ENCODE measurements at regions not wholly inside any gene's neighbourhood (a gene's known extent, or its start where the extent isn't known, plus 50 kb on each side); places are given as distances from the start of the nearest gene placed in this dataset.

DNA sequence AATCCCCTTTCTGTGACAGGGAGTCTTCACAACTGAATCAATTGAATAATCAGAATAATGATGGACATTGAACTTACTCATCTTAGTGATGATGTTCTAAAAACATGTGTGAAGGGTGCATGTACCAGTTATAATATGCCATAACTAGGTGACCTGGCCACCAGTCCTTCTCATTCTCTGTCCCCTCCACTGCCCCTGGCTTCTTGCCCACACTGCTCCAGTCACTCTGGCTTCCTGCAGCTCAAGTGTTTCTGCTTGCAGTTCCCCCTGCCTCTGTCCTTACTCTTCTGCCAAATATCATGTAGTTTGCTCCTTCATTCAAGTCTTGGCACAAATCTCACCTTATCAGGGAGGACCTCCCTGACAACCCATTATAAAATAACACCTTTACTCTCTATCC is 168.1 kb upstream of the SLC7A11 start:
- Mint-ChIP-seq H3K27ac (no peak overlapping the region), H3K4me3 (no peak overlapping the region), H3K36me3 (ENCODE audit: low read depth) (no peaks in the 10 kb centered on the region), H3K27me3 (no peaks in the 10 kb centered on the region), H3K4me1 (no peaks in the 10 kb centered on the region)
- H3K9me3 ChIP-seq (ENCODE audit: control insufficient read depth, low read length, poor library complexity, severe bottlenecking): no peaks in the 10 kb centered on the region
- ATAC-seq (no peak), DNase-seq (no peak)

GRCh38 chr4:138409670-138410069 is 167.5 kb upstream of the SLC7A11 start:
- H3K36me3 Mint-ChIP-seq (ENCODE audit: low read depth): no peaks in the 10 kb centered on the region
- H3K4me3 Mint-ChIP-seq: no peak overlapping the region
- ATAC-seq (no peak), DNase-seq (no peak)
- H3K27me3 Mint-ChIP-seq: no peaks in the 10 kb centered on the region
- no peaks in the 10 kb centered on the region for H3K4me1 Mint-ChIP-seq
- H3K9me3 ChIP-seq (ENCODE audit: control insufficient read depth, low read length, poor library complexity, severe bottlenecking): no peaks in the 10 kb centered on the region
- no peak overlapping the region for H3K27ac Mint-ChIP-seq

- DNase-seq: no peak
- H3K27me3 Mint-ChIP-seq: no peaks in the 10 kb centered on the region
- H3K27ac Mint-ChIP-seq: no peak overlapping the region
- no peaks in the 10 kb centered on the region for H3K4me1 Mint-ChIP-seq
- no peaks in the 10 kb centered on the region for H3K36me3 Mint-ChIP-seq (ENCODE audit: low read depth)
- no peak overlapping the region for H3K4me3 Mint-ChIP-seq
- no peaks in the 10 kb centered on the region for H3K9me3 ChIP-seq (ENCODE audit: control insufficient read depth, low read length, poor library complexity, severe bottlenecking)
- no peak for ATAC-seq
These were observed 166.6 kb upstream of the SLC7A11 start for GRCh38 chr4:138408758-138409157.

- Mint-ChIP-seq H3K27me3 (no peaks in the 10 kb centered on the region), H3K4me1 (no peaks in the 10 kb centered on the region), H3K4me3 (no peak overlapping the region)
These were observed 165.2 kb upstream of the SLC7A11 start for GRCh38 chr4:138407329-138407728.

DNA sequence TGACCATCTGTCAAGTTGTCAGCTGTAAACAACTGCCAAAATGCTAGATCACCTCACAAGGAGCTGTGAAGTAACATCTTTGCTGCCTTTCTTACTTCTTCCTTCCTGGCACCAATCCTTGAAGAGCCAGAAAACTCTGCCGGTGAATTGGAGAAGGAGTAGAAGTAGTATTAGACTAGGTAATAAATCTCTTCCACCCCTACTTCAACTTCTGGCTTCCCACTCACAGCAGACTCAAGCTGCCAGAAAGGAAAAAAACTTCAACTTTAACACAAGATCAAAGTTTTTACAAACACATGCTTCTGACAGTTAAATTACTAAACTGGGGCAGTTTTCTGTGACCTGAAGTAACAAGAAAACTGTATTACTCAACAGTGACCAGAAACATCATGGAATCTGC is 164.7 kb upstream of the SLC7A11 start:
- DNase-seq (no peak), ATAC-seq (no peak)
- no peaks in the 10 kb centered on the region for H3K27me3 Mint-ChIP-seq
- no peak overlapping the region for H3K27ac Mint-ChIP-seq
- H3K4me3 Mint-ChIP-seq: no peak overlapping the region
- H3K4me1 Mint-ChIP-seq: no peaks in the 10 kb centered on the region
- no peaks in the 10 kb centered on the region for H3K9me3 ChIP-seq (ENCODE audit: control insufficient read depth, low read length, poor library complexity, severe bottlenecking)
- no peaks in the 10 kb centered on the region for H3K36me3 Mint-ChIP-seq (ENCODE audit: low read depth)

More at GRCh38 chr4:138407329-138407728, 165.2 kb upstream of the SLC7A11 start:
- no peak for ATAC-seq
- H3K9me3 ChIP-seq (ENCODE audit: control insufficient read depth, low read length, poor library complexity, severe bottlenecking): no peaks in the 10 kb centered on the region
- Mint-ChIP-seq H3K36me3 (ENCODE audit: low read depth) (no peaks in the 10 kb centered on the region), H3K27ac (no peak overlapping the region)
- no peak for DNase-seq

DNA sequence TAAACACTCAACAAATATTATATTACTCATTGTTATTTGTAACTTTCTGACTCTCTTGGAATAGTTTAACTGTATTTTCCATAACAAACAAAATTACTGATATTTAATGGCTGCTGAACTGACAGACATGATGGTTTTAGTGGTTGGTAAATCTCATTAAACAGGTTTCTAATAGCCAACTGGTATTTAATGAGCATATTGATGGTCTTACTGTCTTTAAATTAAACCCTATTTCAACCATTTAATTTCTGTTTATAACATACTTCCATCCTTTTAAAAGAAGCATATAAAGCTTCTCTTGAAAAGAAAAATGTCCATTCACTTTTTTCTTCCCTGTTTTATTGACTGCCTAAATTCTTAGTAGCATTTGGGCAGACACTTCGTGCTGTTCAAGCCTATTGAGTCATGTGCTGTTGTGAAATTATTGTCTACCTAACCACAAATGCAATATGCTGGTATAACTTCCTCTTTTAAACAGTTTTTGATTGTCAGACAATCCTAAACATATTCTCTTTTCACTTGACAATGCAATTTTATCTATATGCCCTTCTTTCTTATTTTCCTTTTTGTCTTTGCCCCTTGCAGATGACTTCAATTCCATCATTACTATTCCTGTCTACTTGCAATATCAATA is 163.9 kb upstream of the SLC7A11 start:
- H3K36me3 Mint-ChIP-seq (ENCODE audit: low read depth): no peaks in the 10 kb centered on the region
- no peaks in the 10 kb centered on the region for H3K9me3 ChIP-seq (ENCODE audit: control insufficient read depth, low read length, poor library complexity, severe bottlenecking)
- H3K27me3 Mint-ChIP-seq: no peaks in the 10 kb centered on the region
- DNase-seq: no peak
- no peak overlapping the region for H3K4me3 Mint-ChIP-seq
- H3K4me1 Mint-ChIP-seq: no peaks in the 10 kb centered on the region
- ATAC-seq: no peak
- H3K27ac Mint-ChIP-seq: no peak overlapping the region

DNA sequence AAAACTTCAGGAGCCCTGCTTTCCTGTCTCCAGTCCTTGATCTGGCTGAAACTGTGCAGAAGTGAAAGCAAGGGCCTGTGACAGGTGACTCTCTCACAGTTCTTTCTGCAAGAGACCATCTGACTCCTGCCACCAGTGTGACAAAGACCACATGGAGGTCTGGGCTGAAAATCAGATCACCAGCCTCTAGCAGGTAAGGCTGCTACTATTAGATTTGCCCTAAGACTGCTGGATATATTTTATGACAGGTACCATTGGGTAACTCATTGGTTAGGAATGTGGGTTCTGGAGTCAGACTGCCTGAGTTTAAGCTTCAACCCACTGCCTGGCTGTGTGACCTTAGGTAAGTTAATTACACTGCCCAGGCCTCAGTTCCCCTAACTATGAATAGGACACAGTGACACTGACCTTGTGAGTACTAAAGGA is 163.3 kb upstream of the SLC7A11 start:
- Mint-ChIP-seq H3K27me3 (no peaks in the 10 kb centered on the region), H3K27ac (no peak overlapping the region), H3K4me1 (no peaks in the 10 kb centered on the region), H3K36me3 (ENCODE audit: low read depth) (no peaks in the 10 kb centered on the region), H3K4me3 (no peak overlapping the region)
- ATAC-seq (no peak), DNase-seq (no peak)
- no peaks in the 10 kb centered on the region for H3K9me3 ChIP-seq (ENCODE audit: control insufficient read depth, low read length, poor library complexity, severe bottlenecking)

DNA sequence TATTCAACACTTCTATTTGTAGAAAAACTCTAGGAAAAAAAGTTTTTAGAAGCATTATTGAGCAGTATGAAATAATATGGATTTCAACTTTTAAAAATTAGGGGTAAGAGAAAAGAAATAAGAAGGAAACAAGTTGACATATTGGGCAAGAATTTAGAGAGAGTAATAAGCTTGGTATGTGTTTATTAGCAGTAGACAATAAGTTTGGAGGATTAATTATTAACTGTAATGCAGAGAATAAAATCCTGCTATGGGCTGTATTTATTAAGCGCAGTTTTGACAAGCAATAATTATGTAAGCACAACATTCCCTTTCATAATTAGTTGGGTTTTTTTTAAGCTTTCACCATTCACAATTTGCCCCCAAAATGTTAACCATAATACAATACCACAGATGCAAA is 162.7 kb upstream of the SLC7A11 start:
- no peak for ATAC-seq
- H3K4me3 Mint-ChIP-seq: no peak overlapping the region
- no peaks in the 10 kb centered on the region for H3K4me1 Mint-ChIP-seq
- H3K27me3 Mint-ChIP-seq: no peaks in the 10 kb centered on the region
- no peak for DNase-seq
- H3K36me3 Mint-ChIP-seq (ENCODE audit: low read depth): no peaks in the 10 kb centered on the region
- no peak overlapping the region for H3K27ac Mint-ChIP-seq
- no peaks in the 10 kb centered on the region for H3K9me3 ChIP-seq (ENCODE audit: control insufficient read depth, low read length, poor library complexity, severe bottlenecking)

- DNase-seq (no peak), ATAC-seq (no peak)
- no peaks in the 10 kb centered on the region for H3K27me3 Mint-ChIP-seq
- H3K4me3 Mint-ChIP-seq: no peak overlapping the region
- no peaks in the 10 kb centered on the region for H3K4me1 Mint-ChIP-seq
- H3K36me3 Mint-ChIP-seq (ENCODE audit: low read depth): no peaks in the 10 kb centered on the region
- no peaks in the 10 kb centered on the region for H3K9me3 ChIP-seq (ENCODE audit: control insufficient read depth, low read length, poor library complexity, severe bottlenecking)
- no peak overlapping the region for H3K27ac Mint-ChIP-seq
These were observed 162.1 kb upstream of the SLC7A11 start for GRCh38 chr4:138404251-138404650.

DNA sequence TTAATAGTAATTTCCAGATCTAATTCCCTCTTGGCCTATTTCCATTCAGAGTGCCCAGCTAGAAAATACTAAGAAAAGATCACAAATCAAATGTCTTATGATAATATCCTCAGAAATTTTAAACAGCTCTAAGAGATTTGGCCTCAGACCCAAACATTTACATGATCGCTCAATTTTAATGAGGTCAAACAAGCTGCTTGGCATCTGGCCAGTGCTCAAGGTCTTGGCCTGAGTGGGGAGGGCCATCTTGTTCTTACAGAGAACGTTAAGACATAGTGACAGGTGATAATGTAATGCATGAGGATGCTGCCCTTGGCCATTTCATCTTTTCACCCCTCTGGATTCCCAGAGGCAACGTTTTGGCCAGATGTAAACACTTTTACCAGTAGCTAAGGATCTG is 159.2 kb upstream of the SLC7A11 start:
- no peak for ATAC-seq
- no peak for DNase-seq
- Mint-ChIP-seq H3K4me3 (no peak overlapping the region), H3K36me3 (ENCODE audit: low read depth) (no peaks in the 10 kb centered on the region), H3K27me3 (no peaks in the 10 kb centered on the region), H3K27ac (no peak overlapping the region), H3K4me1 (no peaks in the 10 kb centered on the region)
- no peaks in the 10 kb centered on the region for H3K9me3 ChIP-seq (ENCODE audit: control insufficient read depth, low read length, poor library complexity, severe bottlenecking)

- Mint-ChIP-seq H3K27ac (no peak overlapping the region), H3K27me3 (peaks cover 1% of the 10 kb centered on the region), H3K4me3 (no peak overlapping the region), H3K4me1 (no peaks in the 10 kb centered on the region), H3K36me3 (ENCODE audit: low read depth) (no peaks in the 10 kb centered on the region)
- ATAC-seq (no peak), DNase-seq (no peak)
- no peaks in the 10 kb centered on the region for H3K9me3 ChIP-seq (ENCODE audit: control insufficient read depth, low read length, poor library complexity, severe bottlenecking)
These were observed 158.4 kb upstream of the SLC7A11 start for GRCh38 chr4:138400543-138400942.

GRCh38 chr4:138400066-138400465 is 157.9 kb upstream of the SLC7A11 start:
- ATAC-seq: no peak
- H3K27ac Mint-ChIP-seq: no peak overlapping the region
- no peak for DNase-seq
- H3K4me1 Mint-ChIP-seq: no peaks in the 10 kb centered on the region
- peaks cover 4% of the 10 kb centered on the region for H3K27me3 Mint-ChIP-seq
- H3K36me3 Mint-ChIP-seq (ENCODE audit: low read depth): no peaks in the 10 kb centered on the region
- no peak overlapping the region for H3K4me3 Mint-ChIP-seq
- H3K9me3 ChIP-seq (ENCODE audit: control insufficient read depth, low read length, poor library complexity, severe bottlenecking): no peaks in the 10 kb centered on the region

GRCh38 chr4:138399081-138399480 is 156.9 kb upstream of the SLC7A11 start:
- no peak overlapping the region for H3K4me3 Mint-ChIP-seq
- DNase-seq (no peak), ATAC-seq (no peak)
- H3K9me3 ChIP-seq (ENCODE audit: control insufficient read depth, low read length, poor library complexity, severe bottlenecking): no peaks in the 10 kb centered on the region
- H3K4me1 Mint-ChIP-seq: no peaks in the 10 kb centered on the region
- peaks cover 4% of the 10 kb centered on the region for H3K27me3 Mint-ChIP-seq
- no peaks in the 10 kb centered on the region for H3K36me3 Mint-ChIP-seq (ENCODE audit: low read depth)
- H3K27ac Mint-ChIP-seq: no peak overlapping the region

DNA sequence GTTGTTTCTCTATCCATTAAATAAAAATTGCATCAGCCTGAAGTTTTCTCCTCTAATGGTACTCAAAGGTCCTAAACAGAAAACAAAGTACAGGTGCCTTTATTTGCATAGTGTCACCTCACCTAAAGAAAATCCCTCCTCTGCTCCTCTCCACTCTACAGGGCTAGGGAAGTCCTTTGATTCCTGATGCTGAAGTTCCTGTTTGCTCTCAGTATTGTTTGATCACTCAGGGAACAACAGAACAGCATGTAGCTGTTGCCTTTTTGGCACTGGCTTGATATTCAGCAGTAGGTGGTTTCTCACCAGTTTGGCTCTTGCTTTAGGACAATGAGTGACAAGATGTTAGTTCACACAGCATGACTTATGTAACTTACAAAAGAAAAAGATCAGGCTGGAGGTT is 156.2 kb upstream of the SLC7A11 start:
- no peak for ATAC-seq
- no peaks in the 10 kb centered on the region for H3K9me3 ChIP-seq (ENCODE audit: control insufficient read depth, low read length, poor library complexity, severe bottlenecking)
- Mint-ChIP-seq H3K27me3 (peaks cover 4% of the 10 kb centered on the region), H3K4me3 (no peak overlapping the region), H3K4me1 (no peaks in the 10 kb centered on the region), H3K27ac (no peak overlapping the region), H3K36me3 (ENCODE audit: low read depth) (no peaks in the 10 kb centered on the region)
- DNase-seq: no peak
